ENCODE measurements at regions not wholly inside any gene's neighbourhood (a gene's known extent, or its start where the extent isn't known, plus 50 kb on each side); places are given as distances from the start of the nearest gene placed in this dataset.

DNA sequence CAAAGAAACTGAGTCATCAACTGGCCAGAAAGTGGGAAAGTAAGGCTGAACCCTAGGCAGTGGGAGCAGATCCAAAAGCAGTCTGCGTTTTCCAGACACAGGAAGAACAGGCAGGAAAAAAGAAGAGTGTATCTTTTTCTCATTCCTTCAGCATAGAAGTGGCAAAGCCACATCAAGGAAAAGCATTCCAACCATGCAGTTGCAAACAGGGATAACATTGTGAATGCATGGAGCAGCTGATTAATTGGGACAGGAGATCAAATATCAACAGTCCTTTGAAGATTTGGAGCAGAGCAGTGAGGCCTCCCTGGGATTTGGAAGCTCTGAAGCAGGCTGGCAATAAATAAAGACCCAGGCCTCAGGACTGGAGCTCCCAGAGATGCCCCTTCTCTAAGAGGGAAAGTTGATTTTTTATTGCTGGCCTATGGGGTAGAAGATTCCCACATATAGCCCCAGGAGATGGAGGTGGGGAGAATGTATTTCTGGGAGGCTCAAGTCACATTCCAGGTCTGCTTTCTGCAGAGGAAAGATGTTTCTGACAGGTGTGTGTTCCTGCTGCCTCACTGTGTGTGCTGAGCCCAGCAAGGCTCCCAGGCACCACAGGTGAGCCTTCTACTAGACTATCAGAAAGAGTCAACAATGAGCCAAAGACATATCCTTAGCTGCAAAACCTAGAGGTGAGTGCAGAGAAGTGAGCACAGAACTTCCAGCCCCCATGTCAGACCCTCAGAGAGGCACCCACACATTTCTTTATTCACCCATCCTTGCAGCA, 222.5 kb downstream of the RAB28 start:
- no peak for TF ChIP-seq ZNF274 (IDR thresholded peaks at IDR 0.05; ENCODE audit: low read depth, low read length)
- TF ChIP-seq SUZ12 (IDR thresholded peaks at IDR 0.05; ENCODE audit: extremely low read depth, insufficient read depth, insufficient read length) = no peak
- TF ChIP-seq YY1 (IDR thresholded peaks at IDR 0.05; ENCODE audit: insufficient read depth, insufficient read length) = no peak

Measured in NT2/D1 (cell line).